Right lobe of liver (tissue), 4 donors: ENCODE measurements at regions not wholly inside any gene's neighbourhood (a gene's known extent, or its start where the extent isn't known, plus 50 kb on each side); places are given as distances from the start of the nearest gene placed in this dataset.

Experiments used
- POLR2A ChIP-seq: fragments of 450-650 bp; IDR thresholded peaks from one replicate; pipeline ENCODE4 v1.6.1; 2017; ENCODE audit warnings: antibody characterized with exemption, mild to moderate bottlenecking
- TF ChIP-seq, protein P1 (sequence below), 4 donors: fragments of 200-600 bp in 3 of 4; fragments of 450-650 bp in 1 of 4; IDR thresholded peaks; one replicate each; pipeline versions ENCODE4 v1.5.1 to v1.8.0; 2016 to 2022; ENCODE audit warnings: antibody characterized with exemption in 4 of 4, mild to moderate bottlenecking in 2 of 4
- donor health status: DM: no; HTN: no; CAD: no.
- donor health status: DM: no; HTN: no; CAD: no.
- donor health status: DM: no; HTN: yes; CAD: no.

- TF ChIP-seq POLR2A = no peak
- TF ChIP-seq, protein P1, sequence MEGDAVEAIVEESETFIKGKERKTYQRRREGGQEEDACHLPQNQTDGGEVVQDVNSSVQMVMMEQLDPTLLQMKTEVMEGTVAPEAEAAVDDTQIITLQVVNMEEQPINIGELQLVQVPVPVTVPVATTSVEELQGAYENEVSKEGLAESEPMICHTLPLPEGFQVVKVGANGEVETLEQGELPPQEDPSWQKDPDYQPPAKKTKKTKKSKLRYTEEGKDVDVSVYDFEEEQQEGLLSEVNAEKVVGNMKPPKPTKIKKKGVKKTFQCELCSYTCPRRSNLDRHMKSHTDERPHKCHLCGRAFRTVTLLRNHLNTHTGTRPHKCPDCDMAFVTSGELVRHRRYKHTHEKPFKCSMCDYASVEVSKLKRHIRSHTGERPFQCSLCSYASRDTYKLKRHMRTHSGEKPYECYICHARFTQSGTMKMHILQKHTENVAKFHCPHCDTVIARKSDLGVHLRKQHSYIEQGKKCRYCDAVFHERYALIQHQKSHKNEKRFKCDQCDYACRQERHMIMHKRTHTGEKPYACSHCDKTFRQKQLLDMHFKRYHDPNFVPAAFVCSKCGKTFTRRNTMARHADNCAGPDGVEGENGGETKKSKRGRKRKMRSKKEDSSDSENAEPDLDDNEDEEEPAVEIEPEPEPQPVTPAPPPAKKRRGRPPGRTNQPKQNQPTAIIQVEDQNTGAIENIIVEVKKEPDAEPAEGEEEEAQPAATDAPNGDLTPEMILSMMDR (IDR thresholded peaks at IDR 0.05) = no peak
Observed at GRCh38 chr9:12973710-12974109, 198.9 kb downstream of the LURAP1L start.
